HEK293T (cell line): ENCODE measurements at regions not wholly inside any gene's neighbourhood (a gene's known extent, or its start where the extent isn't known, plus 50 kb on each side); places are given as distances from the start of the nearest gene placed in this dataset.

Source experiments
- BHLHE40 ChIP-seq: fragments of 450-650 bp; IDR thresholded peaks from 2 replicates; pipeline ENCODE4 v1.6.1; 2016; ENCODE audit warnings: mild to moderate bottlenecking, moderate library complexity, borderline replicate concordance
- CTBP1 ChIP-seq: fragments of 450-650 bp; IDR thresholded peaks from 2 replicates; pipeline ENCODE4 v1.6.1; 2016; ENCODE audit warnings: borderline replicate concordance
- ELF4 ChIP-seq: fragments of 450-650 bp; IDR thresholded peaks from 2 replicates; pipeline ENCODE4 v1.6.1; 2017; ENCODE audit warnings: antibody characterized with exemption
- FOXA1 ChIP-seq: fragments of 450-650 bp; IDR thresholded peaks from 2 replicates; pipeline ENCODE4 v1.6.1; 2016; ENCODE audit warnings: mild to moderate bottlenecking
- FOXK2 ChIP-seq: fragments of 450-650 bp; IDR thresholded peaks from 2 replicates; pipeline ENCODE4 v1.6.1; 2016; ENCODE audit warnings: mild to moderate bottlenecking
- FOXM1 ChIP-seq: fragments of 450-650 bp; IDR thresholded peaks from 2 replicates; pipeline ENCODE4 v1.6.1; 2017; ENCODE audit warnings: mild to moderate bottlenecking, borderline replicate concordance
- HDGF ChIP-seq: fragments of 450-650 bp; IDR thresholded peaks from 2 replicates; pipeline ENCODE4 v1.6.1; 2017; ENCODE audit warnings: antibody characterized with exemption, borderline replicate concordance
- L3MBTL2 ChIP-seq: fragments of 450-650 bp; conservative IDR thresholded peaks from 2 replicates; pipeline ENCODE4 v1.6.1; 2016; ENCODE audit warnings: mild to moderate bottlenecking
- NFRKB ChIP-seq: fragments of 450-650 bp; IDR thresholded peaks from 2 replicates; pipeline ENCODE4 v1.6.1; 2016; ENCODE audit warnings: mild to moderate bottlenecking, moderate library complexity
- SP1 ChIP-seq: fragments of 450-650 bp; IDR thresholded peaks from 2 replicates; pipeline ENCODE4 v1.6.1; 2017
- SUZ12 ChIP-seq: fragments of 450-650 bp; IDR thresholded peaks from 2 replicates; pipeline ENCODE4 v1.6.1; 2016; ENCODE audit warnings: mild to moderate bottlenecking
- TARDBP ChIP-seq: fragments of 450-650 bp; IDR thresholded peaks from 2 replicates; pipeline ENCODE4 v1.6.1; 2016
- ZNF384 ChIP-seq: fragments of 450-650 bp; IDR thresholded peaks from 2 replicates; pipeline ENCODE4 v1.6.1; 2016
- TF ChIP-seq, protein P1 (sequence below): fragments of 450-650 bp; IDR thresholded peaks from 2 replicates; pipeline ENCODE4 v1.6.1; 2016

DNA sequence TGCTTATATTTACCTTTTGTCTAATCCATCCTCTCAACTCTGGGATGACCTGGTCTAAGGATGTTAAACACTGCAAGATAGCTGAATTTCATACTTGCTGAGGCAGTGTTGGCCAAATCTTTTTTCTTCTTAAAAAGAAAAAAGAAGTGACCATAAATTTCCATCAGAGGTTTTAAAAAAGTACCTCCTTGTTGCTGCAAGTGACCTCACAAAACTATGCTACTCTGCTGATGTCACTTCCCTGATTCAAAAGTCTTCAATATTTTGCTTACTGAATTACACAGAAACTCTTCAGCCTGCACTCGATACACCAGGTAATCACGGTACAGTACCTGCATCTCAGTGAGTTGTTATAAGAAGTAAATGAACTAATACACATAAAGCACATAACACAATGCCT lies 107.2 kb upstream of the PRDM1 start:
- TF ChIP-seq NFRKB: no peak
- TF ChIP-seq SUZ12: no peak
- no peak for TF ChIP-seq BHLHE40
- no peak for TF ChIP-seq FOXA1
- TF ChIP-seq TARDBP: no peak
- TF ChIP-seq SP1: no peak
- no peak for TF ChIP-seq ZNF384
- TF ChIP-seq, protein P1, sequence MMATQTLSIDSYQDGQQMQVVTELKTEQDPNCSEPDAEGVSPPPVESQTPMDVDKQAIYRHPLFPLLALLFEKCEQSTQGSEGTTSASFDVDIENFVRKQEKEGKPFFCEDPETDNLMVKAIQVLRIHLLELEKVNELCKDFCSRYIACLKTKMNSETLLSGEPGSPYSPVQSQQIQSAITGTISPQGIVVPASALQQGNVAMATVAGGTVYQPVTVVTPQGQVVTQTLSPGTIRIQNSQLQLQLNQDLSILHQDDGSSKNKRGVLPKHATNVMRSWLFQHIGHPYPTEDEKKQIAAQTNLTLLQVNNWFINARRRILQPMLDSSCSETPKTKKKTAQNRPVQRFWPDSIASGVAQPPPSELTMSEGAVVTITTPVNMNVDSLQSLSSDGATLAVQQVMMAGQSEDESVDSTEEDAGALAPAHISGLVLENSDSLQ: no peak
- TF ChIP-seq FOXM1: no peak
- TF ChIP-seq FOXK2: no peak
- TF ChIP-seq HDGF: no peak
- TF ChIP-seq ELF4: no peak
- no peak for TF ChIP-seq L3MBTL2
- no peak for TF ChIP-seq CTBP1
